HG02852 (cell line): ENCODE measurements at regions not wholly inside any gene's neighbourhood (a gene's known extent, or its start where the extent isn't known, plus 50 kb on each side); places are given as distances from the start of the nearest gene placed in this dataset.
"Not testable (repeated sequence)": the region's sequence is repeated elsewhere in the genome, so short reads cannot be mapped to it uniquely, and the experiment has no call there.

ENCODE experiments used
- ATAC-seq: cut with Tn5 transposase; IDR thresholded peaks from one replicate; pipeline ENCODE4 v1.9.1; 2021; ENCODE audit warnings: mild to moderate bottlenecking, moderate library complexity; ENCODE audit not compliant: unreplicated experiment

DNA sequence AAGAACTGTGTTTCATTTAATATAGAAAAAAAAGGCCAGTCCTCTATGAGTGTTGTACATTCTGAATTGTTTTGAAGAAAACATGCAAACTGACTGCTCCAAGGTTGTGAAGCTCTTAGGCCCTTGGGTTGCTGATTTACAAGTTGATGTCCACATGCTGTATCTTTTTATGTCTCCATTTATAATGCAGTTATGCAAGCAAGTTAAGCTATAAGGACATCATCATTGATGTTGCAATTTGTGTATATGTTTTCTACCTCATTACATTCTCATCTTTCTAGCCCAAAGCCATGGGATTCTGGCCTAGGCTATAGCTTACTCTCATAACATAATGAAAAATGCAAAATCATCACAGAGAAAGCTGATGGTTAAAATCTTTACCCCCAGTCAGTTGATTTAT is 245.7 kb upstream of the AGTR1 start:
- no peak for ATAC-seq

DNA sequence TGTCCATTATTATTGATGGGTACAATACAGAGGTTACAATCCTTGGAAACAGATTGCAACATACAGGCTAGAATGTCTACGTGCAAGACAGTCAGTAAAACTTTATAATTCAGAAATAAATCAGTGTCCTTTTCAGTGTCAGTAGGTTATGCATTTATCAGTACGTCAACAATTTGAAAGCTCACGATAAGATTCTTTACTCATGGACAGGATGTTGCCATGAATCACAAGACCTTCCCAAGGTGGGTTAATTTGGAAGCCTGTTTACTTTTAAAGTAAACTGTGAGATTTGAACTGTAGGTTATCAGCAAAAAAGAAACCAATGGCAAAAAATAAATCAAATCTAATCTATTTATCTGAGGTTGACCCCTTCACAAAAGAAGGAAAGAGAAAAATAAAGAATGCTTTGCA is 243.9 kb upstream of the AGTR1 start:
- no peak for ATAC-seq

- no peak for ATAC-seq
Measured at GRCh38 chr3:148455098-148455497, 242.6 kb upstream of the AGTR1 start.

- ATAC-seq = no peak
Measured at GRCh38 chr3:148457886-148458285, 239.8 kb upstream of the AGTR1 start.

- ATAC-seq = no peak
Measured at GRCh38 chr3:148459931-148460513, 237.7 kb upstream of the AGTR1 start.

DNA sequence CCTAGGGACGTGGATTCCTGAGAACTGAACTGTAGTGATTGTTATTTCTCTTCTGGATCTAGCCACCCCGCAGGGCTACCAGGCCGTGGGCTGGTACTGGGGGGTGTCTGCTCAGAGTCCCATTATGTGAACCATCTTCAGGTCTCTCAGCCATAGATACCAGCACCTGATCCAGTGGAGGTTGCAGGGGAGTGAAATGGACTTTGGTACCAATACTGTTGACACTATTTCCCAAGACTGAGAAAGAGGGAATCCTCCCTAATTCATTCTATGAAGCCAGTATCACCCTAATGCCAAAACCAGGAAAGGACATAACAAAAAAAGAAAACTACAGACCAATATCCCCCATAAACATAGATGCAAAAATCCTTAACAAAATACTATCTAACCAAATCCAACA is 237.0 kb upstream of the AGTR1 start:
- no peak for ATAC-seq

DNA sequence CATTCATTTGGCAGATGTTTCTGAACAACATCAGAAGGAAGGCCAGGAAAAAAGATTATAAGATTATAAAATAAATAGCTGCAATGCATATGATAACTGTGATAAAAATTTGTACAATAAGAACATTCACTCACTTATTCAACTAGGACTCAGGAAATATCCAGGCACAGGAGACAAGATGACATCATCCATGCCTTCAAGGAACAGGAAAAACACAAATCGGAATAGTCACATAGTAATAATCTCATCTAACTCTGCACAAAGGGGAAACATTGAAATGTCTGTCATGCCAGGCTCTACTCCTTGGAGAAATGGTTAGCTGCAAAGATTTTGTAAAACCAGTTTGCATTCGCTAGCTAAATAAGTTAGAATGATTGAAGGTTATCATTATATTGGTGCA is 233.5 kb upstream of the AGTR1 start:
- ATAC-seq = no peak

DNA sequence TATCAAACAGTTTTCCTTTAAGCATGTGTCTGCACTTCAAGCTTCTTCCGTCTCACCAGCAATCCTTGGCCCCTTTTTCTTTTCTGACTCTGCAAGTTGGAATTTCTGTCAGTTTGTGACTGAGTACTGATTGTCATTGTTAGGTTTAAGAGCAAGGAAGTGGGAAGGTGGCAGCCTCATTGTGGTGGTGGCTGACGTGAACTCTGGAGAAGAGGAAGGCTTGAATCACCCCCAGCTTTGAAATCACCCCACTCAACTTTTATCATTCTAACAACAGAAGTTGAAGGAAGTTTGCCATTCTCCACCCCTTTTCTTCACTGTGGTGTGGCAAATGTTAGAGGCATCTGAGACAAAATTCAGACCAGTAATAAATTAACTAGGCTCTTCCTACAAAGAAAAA is 231.6 kb upstream of the AGTR1 start:
- no peak for ATAC-seq

GRCh38 chr3:148466980-148467740 is 230.5 kb upstream of the AGTR1 start:
- ATAC-seq = no peak

DNA sequence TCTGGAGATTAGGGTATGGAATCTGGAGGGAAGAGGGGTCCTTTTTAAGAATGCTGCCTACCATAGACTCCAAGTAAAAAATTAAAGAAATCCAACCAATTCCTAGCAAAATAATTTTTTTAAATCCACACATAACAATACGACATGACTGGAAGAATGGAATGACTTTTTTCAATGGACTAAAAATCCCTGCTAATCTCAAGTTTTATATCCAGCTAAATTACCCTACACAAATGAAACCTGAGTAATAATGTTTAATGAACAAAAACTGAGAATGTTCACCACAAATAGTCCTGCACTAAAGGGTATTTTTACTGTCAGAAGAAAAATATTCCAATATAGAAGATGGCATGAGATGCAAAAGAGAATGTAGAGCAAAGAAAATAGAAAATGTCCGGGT is 220.3 kb upstream of the AGTR1 start:
- ATAC-seq = no peak

GRCh38 chr3:148493631-148494030 is 204.1 kb upstream of the AGTR1 start:
- ATAC-seq = no peak

DNA sequence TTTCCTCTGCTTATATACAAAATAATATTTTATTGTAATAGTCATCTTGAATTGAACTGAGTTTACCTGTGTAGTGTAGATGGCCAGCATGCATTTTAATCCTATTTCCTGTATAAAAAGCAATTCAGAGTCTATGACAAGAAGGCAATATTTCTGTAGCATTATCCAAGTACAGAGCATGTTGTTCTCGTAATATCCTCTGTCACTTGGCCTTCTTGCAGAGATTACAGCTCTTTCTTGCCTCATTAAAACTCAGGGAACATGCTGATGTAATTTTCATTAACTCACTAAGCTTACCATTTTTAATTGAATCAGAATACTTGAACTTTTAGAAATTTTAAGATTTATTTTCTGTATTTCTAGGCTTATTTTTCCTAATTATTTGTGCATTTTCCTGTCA is 203.3 kb upstream of the AGTR1 start:
- no peak for ATAC-seq

- no peak for ATAC-seq
Measured at GRCh38 chr3:148500881-148501280, 196.8 kb upstream of the AGTR1 start.

DNA sequence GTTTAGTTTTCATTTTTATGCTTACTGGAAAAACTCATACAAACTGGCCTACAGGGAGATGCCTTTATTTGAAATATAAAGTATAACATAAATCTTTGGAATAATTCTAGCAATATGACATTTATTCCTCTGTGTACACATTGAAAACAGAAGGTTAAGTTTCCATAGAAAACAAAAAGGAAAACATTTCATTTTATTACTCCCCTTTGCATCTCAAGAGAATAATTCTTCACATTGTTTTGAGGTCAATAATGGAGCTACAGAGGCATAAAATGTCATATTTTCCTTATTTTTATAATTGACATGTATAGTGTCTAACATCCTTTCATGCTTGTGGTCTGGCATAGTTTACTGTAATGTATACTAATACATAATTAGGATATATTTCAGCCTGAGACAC is 187.6 kb upstream of the AGTR1 start:
- no peak for ATAC-seq

- ATAC-seq = no peak
Measured at GRCh38 chr3:148510561-148510960, 187.1 kb upstream of the AGTR1 start.

GRCh38 chr3:148512648-148513047 is 185.1 kb upstream of the AGTR1 start:
- ATAC-seq = no peak

DNA sequence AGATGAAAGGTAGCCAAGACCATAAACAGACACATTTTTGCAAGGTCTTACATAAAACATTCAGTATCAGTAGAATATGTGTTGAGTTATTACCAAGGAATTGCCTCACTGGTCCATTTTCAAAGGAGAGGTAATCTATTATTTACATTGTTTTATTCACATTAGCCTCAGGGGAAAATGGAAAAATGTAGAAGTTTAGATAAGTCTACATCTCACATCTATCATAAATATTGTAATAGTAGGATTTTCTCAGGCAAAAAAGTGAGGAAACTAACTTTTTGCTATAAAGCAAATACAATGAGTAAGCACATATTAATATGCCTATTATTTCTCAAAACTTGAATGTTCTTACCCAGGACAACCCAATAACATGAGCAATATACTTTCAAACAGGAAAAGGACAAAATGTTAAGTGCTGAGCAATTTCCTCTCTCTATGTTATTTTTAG is 184.6 kb upstream of the AGTR1 start:
- no peak for ATAC-seq

GRCh38 chr3:148518520-148518919 is 179.2 kb upstream of the AGTR1 start:
- ATAC-seq = no peak

GRCh38 chr3:148525621-148526020 is 172.1 kb upstream of the AGTR1 start:
- not testable (repeated sequence) for ATAC-seq

- ATAC-seq = no peak
Measured at GRCh38 chr3:148528024-148528423, 169.7 kb upstream of the AGTR1 start.

- ATAC-seq = no peak
Measured at GRCh38 chr3:148531836-148532235, 165.9 kb upstream of the AGTR1 start.

DNA sequence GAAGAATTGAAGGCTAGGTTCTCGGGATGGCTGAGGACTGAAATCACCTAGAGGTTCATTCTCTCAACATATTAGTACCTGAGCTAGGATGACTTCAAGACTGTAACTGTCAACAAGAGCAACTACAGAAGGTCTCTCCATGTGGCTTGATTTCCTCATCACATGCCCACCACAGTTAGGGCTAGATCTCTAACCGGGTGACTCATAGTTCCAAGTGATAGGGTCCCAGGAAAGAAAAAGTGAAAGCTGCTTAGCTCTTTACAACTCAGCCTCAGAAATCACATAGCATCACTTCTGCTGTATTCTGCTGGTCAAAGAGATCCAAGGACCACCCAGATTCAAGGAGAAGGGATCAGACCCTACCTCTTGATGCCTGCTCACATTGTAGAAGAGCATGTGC is 165.4 kb upstream of the AGTR1 start:
- no peak for ATAC-seq

DNA sequence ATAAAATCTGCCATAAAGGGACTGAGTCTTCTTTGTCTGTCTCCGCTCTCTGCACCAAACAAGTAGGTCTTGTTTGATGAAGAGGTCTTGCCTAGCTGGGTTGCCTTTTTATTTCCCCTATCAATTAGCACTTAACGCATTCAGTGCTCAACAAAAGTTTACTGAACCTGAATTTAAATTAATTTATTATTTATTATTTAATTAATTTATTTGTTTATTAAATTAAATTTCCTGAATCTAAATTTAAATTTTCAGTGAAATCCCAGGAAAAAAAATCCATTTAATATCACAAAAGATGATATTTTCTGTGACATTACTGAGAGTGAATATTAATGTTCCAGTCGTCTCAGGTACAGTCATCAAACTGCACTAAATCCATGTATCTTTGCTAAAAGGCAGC is 164.9 kb upstream of the AGTR1 start:
- no peak for ATAC-seq
